Activated naive CD8-positive, alpha-beta T cell treated with anti-CD3 and anti-CD28 coated beads, Interleukin-2, amount 50 U/mL, for 24 hours (primary cell): ENCODE measurements at regions not wholly inside any gene's neighbourhood (a gene's known extent, or its start where the extent isn't known, plus 50 kb on each side); places are given as distances from the start of the nearest gene placed in this dataset.
"Not testable (repeated sequence)": the region's sequence is repeated elsewhere in the genome, so short reads cannot be mapped to it uniquely, and the experiment has no call there.

Experiments
- ATAC-seq: fragments of 150-1000 bp; cut with Tn5 transposase; one replicate; pipeline ENCODE4 v1.10.0; 2021
- DNase-seq: peaks from one replicate; pipeline ENCODE4 v3.0.0; 2021
- H3K27ac Mint-ChIP-seq: one replicate; pipeline ENCODE4 v1.8.0; 2021; ENCODE audit warnings: mild to moderate bottlenecking, mixed read lengths
- H3K27me3 Mint-ChIP-seq: one replicate; pipeline ENCODE4 v1.8.0; 2021; ENCODE audit warnings: mixed read lengths
- H3K36me3 Mint-ChIP-seq: one replicate; pipeline ENCODE4 v1.8.0; 2021; ENCODE audit warnings: low read depth, mixed read lengths
- H3K4me1 Mint-ChIP-seq: one replicate; pipeline ENCODE4 v1.8.0; 2021; ENCODE audit warnings: mixed read lengths
- H3K4me3 Mint-ChIP-seq: one replicate; pipeline ENCODE4 v1.8.0; 2021; ENCODE audit warnings: mild to moderate bottlenecking, moderate library complexity, mixed read lengths
- H3K9me3 Mint-ChIP-seq: one replicate; pipeline ENCODE4 v1.8.0; 2021; ENCODE audit warnings: mixed read lengths

DNA sequence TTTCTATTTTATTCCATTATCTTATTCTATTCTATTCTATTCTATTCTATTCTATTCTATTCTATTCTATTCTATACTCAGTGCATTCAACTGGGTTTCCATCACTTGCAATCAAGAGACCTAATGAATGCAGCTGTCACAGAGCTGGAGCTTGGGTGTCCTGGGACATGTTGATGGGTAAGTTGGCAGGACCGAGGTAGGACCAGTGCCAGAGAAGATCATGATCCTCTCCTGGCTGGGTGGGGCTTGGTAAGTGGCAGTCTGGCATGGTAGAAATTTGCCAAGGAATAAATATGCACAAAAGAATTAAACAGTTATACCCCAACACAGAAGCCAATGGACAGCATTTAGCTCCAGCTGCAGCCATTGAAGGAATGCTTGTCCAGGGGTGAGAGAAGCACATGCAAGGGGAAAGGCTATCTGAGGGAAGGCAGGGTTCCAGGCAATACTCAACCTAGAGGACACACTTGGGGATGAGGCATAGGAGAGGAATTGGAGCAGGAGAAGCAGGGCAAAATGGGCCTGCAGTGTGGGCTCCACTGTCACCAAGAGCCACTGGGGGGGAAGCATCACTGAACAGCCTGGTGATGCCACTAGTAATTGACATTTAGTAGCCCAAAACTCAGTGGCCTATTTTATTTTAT, 97.0 kb upstream of the CD82 start:
- no peaks in the 10 kb centered on the region for H3K36me3 Mint-ChIP-seq
- H3K9me3 Mint-ChIP-seq = peaks cover 5% of the 10 kb centered on the region
- H3K27ac Mint-ChIP-seq = no peak overlapping the region
- no peak overlapping the region for H3K4me3 Mint-ChIP-seq
- ATAC-seq (no peak), DNase-seq (no peak)
- H3K4me1 Mint-ChIP-seq = no peaks in the 10 kb centered on the region
- H3K27me3 Mint-ChIP-seq = peaks cover 8% of the 10 kb centered on the region

DNA sequence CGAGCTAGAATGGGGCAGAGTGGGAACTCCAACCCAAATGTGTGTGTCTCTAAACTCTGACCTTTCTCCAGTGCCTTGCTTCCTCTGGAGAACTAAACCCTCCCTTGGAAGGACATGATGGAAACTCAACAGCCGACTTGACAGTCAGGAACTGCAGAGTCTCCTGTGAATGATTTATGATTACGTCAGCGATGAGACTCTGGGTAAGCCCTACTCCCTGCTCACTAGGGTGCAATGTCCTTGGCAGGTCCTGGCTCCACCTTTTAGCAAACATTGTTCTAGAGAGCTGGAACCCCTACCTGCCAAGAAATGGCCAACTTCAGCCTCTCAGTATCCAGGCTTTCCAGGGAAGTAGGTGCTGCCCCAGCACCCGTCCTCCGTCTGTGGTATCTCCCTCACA, 96.1 kb upstream of the CD82 start:
- Mint-ChIP-seq H3K9me3 (peaks cover 4% of the 10 kb centered on the region), H3K4me3 (no peak overlapping the region), H3K27ac (no peak overlapping the region), H3K4me1 (no peaks in the 10 kb centered on the region), H3K36me3 (no peaks in the 10 kb centered on the region), H3K27me3 (peaks cover 8% of the 10 kb centered on the region)
- DNase-seq (no peak), ATAC-seq (no peak)

DNA sequence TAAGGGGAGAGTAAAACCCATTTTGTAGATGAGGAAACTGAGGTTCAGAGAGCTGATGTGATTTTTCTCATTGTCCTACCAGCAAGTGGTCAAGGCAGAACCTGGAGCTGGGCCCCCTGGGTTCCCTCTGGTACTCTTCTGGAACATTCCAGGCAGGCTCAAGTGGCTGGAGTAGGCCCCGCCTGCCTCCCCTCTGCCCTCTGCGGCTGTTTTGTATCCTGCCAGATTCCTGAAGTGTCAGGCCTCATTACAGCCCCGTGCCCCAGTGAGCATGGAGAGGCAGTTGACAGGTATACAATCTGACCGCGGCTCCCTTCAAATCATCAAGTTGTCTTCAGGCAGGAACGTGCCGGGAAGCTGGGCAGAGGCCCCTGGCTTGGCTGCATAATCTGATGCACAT, 94.6 kb upstream of the CD82 start:
- no peak overlapping the region for H3K27ac Mint-ChIP-seq

DNA sequence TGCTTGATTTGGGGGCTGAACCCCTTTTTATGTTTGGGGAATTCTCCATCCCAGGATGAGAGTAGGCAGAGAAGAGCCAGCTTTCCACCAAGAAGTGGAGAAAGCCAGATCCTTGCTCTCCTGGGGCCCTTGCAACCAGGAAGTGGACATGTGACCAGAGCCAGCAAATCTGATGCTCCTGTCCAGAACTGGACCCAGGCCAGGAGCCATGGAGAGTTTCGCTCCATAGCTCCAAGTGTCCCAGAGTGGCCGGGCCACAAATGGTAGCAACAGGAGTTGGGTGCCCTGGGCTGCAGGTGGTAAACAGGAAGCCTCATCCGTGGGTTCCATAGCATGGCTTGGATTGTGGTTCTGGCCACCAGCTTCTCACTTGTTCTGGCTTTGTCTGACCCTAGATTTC, 93.9 kb upstream of the CD82 start:
- Mint-ChIP-seq H3K36me3 (no peaks in the 10 kb centered on the region), H3K27me3 (peaks cover 29% of the 10 kb centered on the region), H3K27ac (no peak overlapping the region), H3K4me1 (no peaks in the 10 kb centered on the region), H3K9me3 (no peaks in the 10 kb centered on the region), H3K4me3 (no peak overlapping the region)
- ATAC-seq (no peak), DNase-seq (no peak)

More for the DNA sequence above, 94.6 kb upstream of the CD82 start:
- H3K36me3 Mint-ChIP-seq = no peaks in the 10 kb centered on the region
- no peak overlapping the region for H3K4me3 Mint-ChIP-seq
- peaks cover 21% of the 10 kb centered on the region for H3K27me3 Mint-ChIP-seq
- ATAC-seq (no peak), DNase-seq (no peak)
- H3K4me1 Mint-ChIP-seq = no peaks in the 10 kb centered on the region
- H3K9me3 Mint-ChIP-seq = no peaks in the 10 kb centered on the region

DNA sequence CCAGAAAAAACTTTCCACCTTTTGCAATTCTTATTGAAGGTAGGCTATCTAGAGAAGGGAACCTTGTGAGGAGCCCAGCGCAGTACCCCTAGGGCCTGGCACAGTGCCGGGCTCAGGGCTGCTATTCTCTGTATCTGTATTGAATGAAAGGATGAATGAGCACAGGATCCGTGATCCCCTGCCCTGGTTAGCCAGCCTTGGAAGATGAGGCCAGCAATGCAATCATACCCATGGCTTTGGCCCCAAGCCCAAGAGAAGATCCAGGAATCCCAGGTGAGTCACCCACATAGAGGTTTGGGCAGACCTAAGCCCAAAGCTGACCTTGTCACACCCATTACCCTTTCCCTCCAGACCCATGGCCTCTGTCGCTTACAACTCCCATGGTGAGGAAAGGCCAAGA, 92.5 kb upstream of the CD82 start:
- no peak for ATAC-seq
- DNase-seq = no peak
- H3K27me3 Mint-ChIP-seq = peaks cover 30% of the 10 kb centered on the region
- H3K4me3 Mint-ChIP-seq = no peak overlapping the region
- no peaks in the 10 kb centered on the region for H3K36me3 Mint-ChIP-seq
- no peaks in the 10 kb centered on the region for H3K4me1 Mint-ChIP-seq
- H3K9me3 Mint-ChIP-seq = no peaks in the 10 kb centered on the region
- H3K27ac Mint-ChIP-seq = no peak overlapping the region

DNA sequence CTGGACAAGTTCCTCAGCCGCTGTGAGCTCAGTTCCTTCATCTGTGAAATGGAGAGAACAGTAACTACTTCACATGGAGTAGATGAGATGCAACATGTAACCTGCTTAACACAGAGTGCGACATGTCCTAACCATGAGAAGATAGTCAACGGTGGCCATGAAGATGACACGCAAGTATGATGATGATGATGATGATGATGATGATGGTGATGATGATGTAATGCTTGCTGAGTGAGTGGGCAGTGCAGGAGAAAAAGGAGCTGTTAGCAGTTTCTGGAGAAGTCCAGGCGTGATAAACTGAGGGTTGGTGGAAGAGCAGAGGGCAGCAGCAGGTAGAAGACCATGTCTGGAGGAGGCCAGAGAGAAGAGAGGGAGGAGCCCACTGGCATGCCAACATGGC, 90.8 kb upstream of the CD82 start:
- Mint-ChIP-seq H3K36me3 (no peaks in the 10 kb centered on the region), H3K9me3 (no peaks in the 10 kb centered on the region), H3K4me3 (no peak overlapping the region), H3K27me3 (peaks cover 29% of the 10 kb centered on the region), H3K27ac (no peak overlapping the region), H3K4me1 (no peaks in the 10 kb centered on the region)
- DNase-seq = no peak
- ATAC-seq = no peak

DNA sequence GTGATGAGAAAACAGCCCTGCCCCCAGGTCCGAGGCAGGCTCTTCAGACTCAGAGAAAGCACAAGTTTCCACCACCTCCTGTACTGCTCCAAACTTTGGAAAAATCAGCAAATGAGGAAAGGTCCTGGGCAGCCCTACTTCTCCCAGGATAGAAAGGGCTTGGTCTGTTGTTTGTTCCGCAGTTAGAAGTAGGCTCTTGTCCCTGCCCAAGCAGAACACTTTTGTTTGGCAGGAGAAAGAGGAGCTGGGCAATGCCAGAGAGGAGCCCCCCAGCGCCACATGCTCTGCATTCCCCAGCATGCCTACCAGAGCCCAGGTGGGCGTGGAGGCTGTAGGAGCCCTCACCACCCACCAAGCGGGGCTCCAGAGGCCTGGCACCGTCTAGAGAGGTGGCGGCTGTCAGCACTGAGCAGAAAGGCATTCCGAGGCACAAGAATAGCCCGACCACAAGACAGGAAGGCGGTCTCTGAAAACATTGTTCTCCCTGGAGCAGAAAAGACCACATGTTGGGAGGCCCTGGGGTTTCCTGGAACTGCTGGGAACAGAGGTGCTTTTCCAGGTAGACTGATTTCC, 90.3 kb upstream of the CD82 start:
- Mint-ChIP-seq H3K9me3 (no peaks in the 10 kb centered on the region), H3K27ac (no peak overlapping the region), H3K4me3 (no peak overlapping the region)

DNA sequence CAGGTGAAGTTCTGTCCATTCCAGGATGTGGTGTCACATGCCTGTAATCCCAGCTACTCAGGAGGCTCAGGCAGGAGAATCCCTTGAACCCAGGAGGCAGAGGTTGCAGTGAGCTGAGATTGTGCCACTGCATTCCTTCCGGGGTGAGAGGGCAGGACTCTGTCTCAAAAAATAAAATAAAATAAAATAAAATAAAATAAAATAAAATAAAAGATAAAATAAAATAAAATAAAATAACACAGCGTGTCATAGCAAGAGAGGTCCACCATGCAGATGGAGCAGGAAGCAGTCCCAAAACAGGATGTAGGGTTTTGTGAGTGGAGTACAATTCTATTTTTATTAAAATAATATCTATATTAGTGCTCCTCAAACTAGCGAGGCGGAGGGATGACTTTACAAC, 83.1 kb upstream of the CD82 start:
- not testable (repeated sequence) for DNase-seq, H3K4me3 Mint-ChIP-seq, ATAC-seq, H3K4me1 Mint-ChIP-seq, H3K36me3 Mint-ChIP-seq, H3K9me3 Mint-ChIP-seq, H3K27me3 Mint-ChIP-seq, H3K27ac Mint-ChIP-seq

More for the DNA sequence above, 90.3 kb upstream of the CD82 start:
- no peaks in the 10 kb centered on the region for H3K36me3 Mint-ChIP-seq
- peaks cover 26% of the 10 kb centered on the region for H3K27me3 Mint-ChIP-seq
- ATAC-seq (no peak), DNase-seq (no peak)
- H3K4me1 Mint-ChIP-seq = no peaks in the 10 kb centered on the region

DNA sequence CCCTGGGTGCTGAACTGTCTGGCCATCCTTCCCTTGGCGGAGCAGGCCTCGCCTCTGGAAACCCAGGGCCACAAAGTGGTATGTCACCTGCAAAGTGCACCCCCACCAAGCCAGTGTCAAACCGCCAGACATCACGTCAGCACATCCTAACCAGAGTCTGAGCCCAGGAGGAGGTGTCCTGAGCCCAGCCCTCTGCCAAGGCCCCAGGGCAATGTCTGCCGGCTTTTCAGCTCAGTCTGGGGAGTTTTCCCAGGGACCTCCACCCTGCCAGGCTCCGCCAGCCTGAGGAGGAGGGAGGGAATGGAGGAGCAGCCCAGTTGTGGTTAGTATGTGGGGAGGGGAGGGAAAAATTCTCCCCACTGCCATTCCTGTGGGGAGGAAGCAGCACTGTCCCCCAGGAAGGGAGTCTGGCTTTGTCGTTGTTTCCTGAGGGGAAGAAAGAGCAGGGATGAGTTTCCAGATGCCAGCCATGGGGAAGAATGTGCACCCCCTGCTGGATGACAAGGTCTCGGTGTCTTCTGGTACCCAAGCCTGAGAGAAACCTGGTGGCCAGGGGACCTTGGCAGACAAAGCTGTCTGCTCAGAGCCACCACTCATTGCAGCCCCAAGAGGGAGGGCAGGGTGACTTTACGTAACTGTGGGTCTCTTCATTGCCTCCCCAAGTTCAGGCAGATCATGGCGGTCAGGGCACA, 81.4 kb upstream of the CD82 start:
- Mint-ChIP-seq H3K27me3 (peaks cover 1% of the 10 kb centered on the region), H3K4me1 (no peaks in the 10 kb centered on the region), H3K36me3 (no peaks in the 10 kb centered on the region), H3K27ac (no peak overlapping the region), H3K9me3 (peaks cover 10% of the 10 kb centered on the region), H3K4me3 (no peak overlapping the region)
- ATAC-seq (no peak), DNase-seq (no peak)

DNA sequence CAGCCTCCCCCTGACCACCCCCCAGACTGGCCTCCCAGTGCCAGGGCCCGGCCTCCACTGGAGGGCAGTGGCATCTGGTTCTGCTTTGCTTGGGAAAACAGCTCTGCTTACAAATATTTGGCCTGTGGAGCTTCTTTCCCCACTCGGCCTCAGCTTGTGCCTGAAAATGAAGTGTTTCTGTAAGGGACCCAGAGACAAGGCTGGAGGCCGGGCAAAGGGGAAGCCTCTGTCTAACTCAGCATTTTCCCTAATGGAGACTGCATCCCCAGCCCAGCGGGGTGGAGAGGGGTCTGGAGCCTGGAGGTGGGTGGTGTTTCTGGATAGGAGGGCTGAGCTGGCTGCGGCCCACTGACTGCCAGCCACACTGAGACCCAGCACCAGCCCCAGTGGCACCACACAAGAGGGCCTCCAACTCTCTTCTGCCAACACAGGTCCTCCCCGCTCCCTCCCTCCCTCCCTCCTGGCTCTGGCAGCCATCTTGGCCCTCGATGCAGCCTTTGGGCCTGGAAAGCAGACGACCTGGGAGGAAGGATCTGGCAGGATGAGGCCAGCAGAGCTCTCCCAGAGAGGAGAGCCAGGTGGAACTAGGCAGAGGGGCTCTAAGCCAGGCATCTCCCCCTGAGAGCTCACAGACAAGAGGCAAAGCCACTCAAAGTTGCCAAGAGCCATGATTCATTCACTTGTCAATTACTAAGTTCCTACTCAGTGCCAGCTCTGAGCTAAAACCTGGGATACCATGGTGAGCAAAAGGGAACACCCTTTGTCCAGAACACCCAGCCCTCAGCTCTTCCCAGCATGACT, 77.1 kb upstream of the CD82 start:
- H3K36me3 Mint-ChIP-seq = no peaks in the 10 kb centered on the region
- H3K4me1 Mint-ChIP-seq = no peaks in the 10 kb centered on the region
- DNase-seq = no peak
- H3K27ac Mint-ChIP-seq = no peak overlapping the region
- no peak for ATAC-seq
- peaks cover 10% of the 10 kb centered on the region for H3K9me3 Mint-ChIP-seq
- H3K27me3 Mint-ChIP-seq = peaks cover 4% of the 10 kb centered on the region
- no peak overlapping the region for H3K4me3 Mint-ChIP-seq

DNA sequence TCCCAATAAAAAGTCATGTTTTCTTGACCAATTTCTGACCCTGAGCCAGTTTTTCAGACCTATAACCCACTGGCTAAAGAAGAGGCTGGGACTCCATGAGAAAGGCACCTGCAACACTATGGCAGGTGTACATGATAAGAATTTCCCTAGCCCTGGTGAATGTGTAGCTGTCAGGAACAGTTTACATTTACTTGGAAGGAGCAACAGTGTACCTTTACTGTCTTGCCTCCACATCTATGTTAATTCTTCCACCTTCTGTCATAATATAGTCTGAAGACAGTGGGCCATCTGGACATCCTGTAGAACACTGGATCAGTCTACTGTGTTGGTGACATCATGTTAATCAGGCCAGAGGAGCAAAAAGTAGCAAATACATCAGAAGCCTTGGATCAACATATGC, 72.1 kb upstream of the CD82 start:
- no peaks in the 10 kb centered on the region for H3K9me3 Mint-ChIP-seq
- peaks cover 7% of the 10 kb centered on the region for H3K27me3 Mint-ChIP-seq
- H3K27ac Mint-ChIP-seq = no peak overlapping the region
- no peaks in the 10 kb centered on the region for H3K36me3 Mint-ChIP-seq
- H3K4me1 Mint-ChIP-seq = no peaks in the 10 kb centered on the region
- DNase-seq (no peak), ATAC-seq (no peak)
- H3K4me3 Mint-ChIP-seq = no peak overlapping the region

DNA sequence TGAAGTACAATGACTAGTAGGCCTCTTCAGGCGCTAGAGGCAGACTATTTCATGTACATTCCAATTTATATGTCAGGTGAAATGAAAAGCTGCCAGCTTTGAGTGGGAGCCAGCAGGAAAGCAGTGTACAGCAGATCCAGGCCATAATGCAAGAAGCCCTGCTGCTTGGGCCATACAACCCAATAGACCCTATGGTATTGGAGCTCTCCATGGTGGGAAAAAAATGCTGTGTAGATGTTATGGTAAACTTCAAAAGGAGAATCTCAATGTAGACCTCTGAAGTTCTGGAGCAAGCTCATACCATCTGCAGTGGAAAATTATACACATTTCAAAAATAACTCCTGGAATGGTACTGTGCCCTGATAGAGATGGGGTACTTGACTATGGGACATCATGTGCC, 71.5 kb upstream of the CD82 start:
- ATAC-seq (no peak), DNase-seq (no peak)
- Mint-ChIP-seq H3K9me3 (no peaks in the 10 kb centered on the region), H3K36me3 (no peaks in the 10 kb centered on the region), H3K27me3 (peaks cover 6% of the 10 kb centered on the region), H3K4me1 (no peaks in the 10 kb centered on the region), H3K4me3 (no peak overlapping the region), H3K27ac (no peak overlapping the region)

DNA sequence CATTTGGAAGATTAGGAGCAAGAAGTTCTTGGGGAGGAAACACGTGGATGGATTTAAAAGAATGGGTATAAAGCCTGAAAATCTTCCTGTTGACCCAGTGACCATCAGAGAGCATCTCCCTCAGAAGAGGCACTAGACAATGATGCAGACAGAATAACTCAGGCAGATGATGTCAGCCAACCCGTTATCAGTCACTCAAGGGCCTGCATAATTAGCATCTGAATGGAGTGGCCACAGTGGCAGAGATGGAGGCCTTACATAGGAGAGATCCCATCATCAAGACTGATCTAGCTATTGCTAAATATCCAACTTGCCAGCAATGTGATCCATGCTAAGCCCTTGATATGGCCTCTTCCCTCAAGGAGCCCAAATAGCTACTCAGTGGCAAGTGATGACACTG, 70.7 kb upstream of the CD82 start:
- H3K9me3 Mint-ChIP-seq = no peaks in the 10 kb centered on the region
- ATAC-seq (no peak), DNase-seq (no peak)
- H3K36me3 Mint-ChIP-seq = no peaks in the 10 kb centered on the region
- no peak overlapping the region for H3K27ac Mint-ChIP-seq
- no peaks in the 10 kb centered on the region for H3K4me1 Mint-ChIP-seq
- peaks cover 5% of the 10 kb centered on the region for H3K27me3 Mint-ChIP-seq
- no peak overlapping the region for H3K4me3 Mint-ChIP-seq

DNA sequence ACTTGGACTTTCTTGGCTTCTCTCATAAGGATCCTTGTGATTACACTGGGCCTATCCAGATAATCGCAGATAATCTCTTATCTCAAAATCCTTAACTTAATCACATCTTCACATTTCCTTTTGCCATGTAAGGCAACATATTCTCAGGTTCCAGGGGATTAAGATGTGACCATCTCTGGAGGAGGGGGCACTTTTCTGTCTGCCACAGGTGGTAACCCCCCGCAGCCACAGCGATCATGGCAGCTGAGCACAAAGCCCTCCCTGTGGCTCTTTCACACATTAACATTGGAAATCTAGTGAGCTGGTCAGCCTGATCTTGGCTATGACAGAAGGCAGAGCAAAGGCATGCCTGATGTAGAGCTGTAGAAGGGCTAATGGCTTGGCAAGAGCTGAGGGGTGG, 69.1 kb upstream of the CD82 start:
- Mint-ChIP-seq H3K4me3 (no peak overlapping the region), H3K4me1 (no peaks in the 10 kb centered on the region), H3K27ac (no peak overlapping the region)

More for the DNA sequence above, 69.1 kb upstream of the CD82 start:
- ATAC-seq = no peak
- no peaks in the 10 kb centered on the region for H3K36me3 Mint-ChIP-seq
- H3K27me3 Mint-ChIP-seq = peaks cover 4% of the 10 kb centered on the region
- DNase-seq = no peak
- no peaks in the 10 kb centered on the region for H3K9me3 Mint-ChIP-seq
